SK-MEL-5 (cell line): ENCODE measurements at regions not wholly inside any gene's neighbourhood (a gene's known extent, or its start where the extent isn't known, plus 50 kb on each side); places are given as distances from the start of the nearest gene placed in this dataset.
"Not testable (repeated sequence)": the region's sequence is repeated elsewhere in the genome, so short reads cannot be mapped to it uniquely, and the experiment has no call there.

Experiments
- DNase-seq: peaks from one replicate; pipeline ENCODE4 v3.0.0-alpha.2; 2016; ENCODE audit warnings: low read depth, low spot score
- in situ Hi-C: cut with HindIII; loops from 2 replicates; pipeline ENCODE4 v1.10.0; 2016; ENCODE audit warnings: low sequenced_read_pairs, high pct_unique_total_duplicates, low pct_unique_long_range_greater_than_20kb

- in situ Hi-C loops, DNase-seq: not testable (repeated sequence)
Measured at GRCh38 chr16:66173796-66174195, 192.7 kb upstream of the CDH5 start.

- in situ Hi-C loops, DNase-seq: not testable (repeated sequence)
Measured at GRCh38 chr16:66173181-66173580, 193.3 kb upstream of the CDH5 start.

GRCh38 chr16:66172463-66172862 lies 194.0 kb upstream of the CDH5 start:
- in situ Hi-C loops: no loop called here
- DNase-seq: no peak

GRCh38 chr16:66171578-66171977 lies 194.9 kb upstream of the CDH5 start:
- in situ Hi-C loops: no loop called here
- no peak for DNase-seq

DNA sequence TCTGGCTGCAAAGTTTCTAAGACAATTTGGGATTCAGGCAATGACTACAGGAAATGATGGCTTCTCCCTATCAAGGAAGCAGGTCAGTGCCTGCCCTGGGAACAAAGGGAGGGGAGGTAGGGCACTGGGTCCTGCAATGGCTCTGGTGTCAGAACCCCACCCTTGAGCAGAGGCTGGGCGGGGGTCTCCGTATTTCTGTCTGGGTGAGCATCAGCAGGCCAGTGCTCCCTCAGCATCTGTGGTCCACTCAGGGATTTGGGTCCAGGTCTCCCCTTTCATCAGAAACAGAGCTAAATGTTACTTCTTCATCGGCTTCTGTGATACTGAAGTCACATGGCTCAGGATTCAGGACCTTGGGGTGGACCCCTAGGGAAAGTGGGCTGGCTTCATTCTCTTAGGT lies 195.5 kb upstream of the CDH5 start:
- in situ Hi-C loops: no loop called here
- no peak for DNase-seq

DNA sequence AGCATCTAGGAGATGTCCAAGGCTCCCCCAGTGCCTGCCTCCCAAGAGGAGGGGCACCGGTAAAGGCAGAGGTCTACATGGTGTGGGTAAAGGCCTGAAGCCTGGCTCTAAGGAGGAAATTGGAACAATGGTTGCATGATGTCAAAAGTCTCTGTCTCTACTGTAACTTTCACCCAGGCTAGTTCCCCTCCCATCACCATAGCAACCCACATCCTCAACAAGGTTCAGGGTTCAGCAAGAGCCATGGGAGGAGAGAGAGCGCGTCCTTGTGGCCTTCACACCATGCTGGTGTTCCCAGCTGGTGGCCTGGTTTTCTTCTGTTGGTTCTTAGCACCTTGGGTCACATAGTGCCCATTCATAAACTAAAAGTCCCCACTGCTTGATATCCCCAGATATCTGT lies 196.7 kb upstream of the CDH5 start:
- in situ Hi-C loops: no loop called here
- no peak for DNase-seq

DNA sequence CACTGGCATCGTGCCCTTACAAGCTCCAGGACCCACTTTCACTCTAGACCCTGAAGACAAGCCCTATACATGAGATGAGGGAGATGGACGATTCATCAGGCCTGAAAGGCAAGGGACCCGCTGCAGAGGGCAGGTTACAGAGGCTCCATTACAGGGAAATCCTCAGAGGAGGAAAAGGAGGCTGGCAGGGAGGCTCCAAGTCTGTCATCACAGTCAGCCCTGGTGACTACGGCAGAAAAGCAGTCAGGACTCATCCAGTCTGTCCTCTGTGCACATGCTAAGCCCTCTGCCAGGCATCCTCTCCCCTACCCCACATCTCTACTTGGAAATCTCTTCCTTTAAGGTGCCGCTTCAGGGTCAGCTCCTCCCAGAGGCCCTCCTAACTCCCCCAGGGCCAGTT lies 197.7 kb upstream of the CDH5 start:
- in situ Hi-C loops: no loop called here
- no peak for DNase-seq

DNA sequence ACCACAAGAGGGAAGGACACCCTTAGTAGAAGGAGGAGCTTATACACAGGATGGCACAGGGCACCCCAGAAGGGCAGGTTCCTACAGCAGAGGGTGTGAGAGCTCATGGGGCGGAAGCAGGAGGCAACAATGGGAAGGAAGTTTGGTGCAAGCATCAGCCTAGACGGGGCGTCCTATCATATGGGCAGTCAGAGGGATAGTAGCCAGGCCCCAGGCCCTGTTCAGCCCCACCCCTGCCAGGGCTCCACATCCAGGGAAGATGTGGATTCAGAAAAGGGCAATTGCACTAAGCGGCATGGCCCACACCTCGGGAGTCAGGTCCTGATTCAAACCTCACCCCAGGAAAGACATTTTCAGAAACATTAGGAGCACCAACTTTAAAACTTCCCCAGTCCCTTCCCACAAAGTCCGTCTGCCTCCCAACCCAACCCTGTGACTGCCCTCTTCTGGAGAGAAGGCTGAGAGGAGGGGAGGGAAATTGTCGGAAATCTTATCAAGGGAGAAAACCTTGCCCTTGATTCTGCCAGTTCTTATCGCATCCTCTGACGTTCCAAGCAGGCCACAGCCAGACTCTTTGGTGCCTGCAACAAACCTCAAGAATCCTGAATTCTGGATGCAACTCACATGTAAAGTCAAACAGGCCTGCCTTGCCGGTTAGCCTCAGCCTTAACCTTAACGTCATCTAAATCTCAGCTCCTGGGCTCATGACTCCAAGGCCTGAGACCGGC lies 198.8 kb upstream of the CDH5 start:
- in situ Hi-C loops: no loop called here
- peak; percentile 29 for DNase-seq

DNA sequence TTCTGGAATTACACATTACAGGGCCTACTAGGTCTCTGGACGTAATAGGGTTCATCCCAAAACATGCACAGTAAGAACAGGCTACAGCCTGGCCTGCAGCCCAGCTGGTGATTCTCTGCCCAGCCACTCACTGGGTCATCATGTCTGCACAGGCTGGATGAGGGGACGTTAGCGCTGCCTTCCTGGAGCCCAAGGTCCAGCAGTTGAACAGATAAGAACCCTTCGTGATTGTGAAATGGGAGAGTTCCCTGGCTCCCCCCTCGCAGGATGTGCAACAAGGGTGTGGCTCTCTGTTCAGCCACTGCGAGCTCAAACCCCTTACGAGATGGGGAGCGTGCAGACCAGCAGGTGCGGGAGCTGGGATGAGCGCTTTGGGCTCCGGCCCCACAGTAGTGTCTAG lies 200.0 kb upstream of the CDH5 start:
- in situ Hi-C loops: no loop called here
- DNase-seq: no peak

- no peak for DNase-seq
- in situ Hi-C loops: no loop called here
Measured at GRCh38 chr16:66165879-66166278, 200.6 kb upstream of the CDH5 start.

- DNase-seq: no peak
- in situ Hi-C loops: no loop called here
Measured at GRCh38 chr16:66164581-66165247, 201.8 kb upstream of the CDH5 start.

GRCh38 chr16:66162821-66163220 lies 203.7 kb upstream of the CDH5 start:
- DNase-seq: no peak
- in situ Hi-C loops: no loop called here

GRCh38 chr16:66161942-66162341 lies 204.5 kb upstream of the CDH5 start:
- DNase-seq: peak; percentile 30
- in situ Hi-C loops: no loop called here

GRCh38 chr16:66161269-66161668 lies 205.2 kb upstream of the CDH5 start:
- DNase-seq: no peak
- in situ Hi-C loops: no loop called here

DNA sequence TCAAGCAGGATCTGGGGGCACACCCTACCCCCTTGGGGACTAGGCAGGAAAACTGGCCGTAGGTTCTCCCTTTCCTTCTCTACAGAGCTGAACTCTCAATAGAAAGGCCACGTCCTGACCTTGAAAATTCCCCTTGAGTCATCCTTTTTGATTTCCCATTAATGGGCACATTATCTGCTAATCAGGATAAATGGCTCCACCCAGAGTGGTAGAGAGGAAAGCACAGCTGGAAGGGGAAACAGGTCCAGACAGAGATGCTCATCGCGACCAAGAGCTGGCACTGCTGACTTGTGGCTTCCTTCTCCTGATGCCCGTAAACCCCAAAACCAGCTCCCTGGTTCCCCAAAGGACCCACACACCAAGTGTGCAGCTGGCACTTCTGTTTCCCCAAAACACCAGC lies 206.5 kb upstream of the CDH5 start:
- in situ Hi-C loops: no loop called here
- DNase-seq: peak; percentile 9

GRCh38 chr16:66156538-66156937 lies 210.0 kb upstream of the CDH5 start:
- in situ Hi-C loops: no loop called here
- no peak for DNase-seq

- DNase-seq: no peak
- in situ Hi-C loops: no loop called here
Measured at GRCh38 chr16:66155933-66156332, 210.6 kb upstream of the CDH5 start.

GRCh38 chr16:66154801-66155200 lies 211.7 kb upstream of the CDH5 start:
- no peak for DNase-seq
- in situ Hi-C loops: no loop called here

- no peak for DNase-seq
- in situ Hi-C loops: no loop called here
Measured at GRCh38 chr16:66152823-66153393, 213.6 kb upstream of the CDH5 start.
